Uterus (tissue), 2 donors: ENCODE measurements at regions not wholly inside any gene's neighbourhood (a gene's known extent, or its start where the extent isn't known, plus 50 kb on each side); places are given as distances from the start of the nearest gene placed in this dataset.

Experiments
- CTCF ChIP-seq, 4 experiments: fragments of 200-600 bp in 2 of 4; fragments of 450-650 bp in 2 of 4; sonication (generic) in 2 of 4; IDR thresholded peaks; one replicate each; pipeline ENCODE4 v1.5.1; 2016 to 2019; ENCODE audit warnings: antibody characterized with exemption in 4 of 4, mild to moderate bottlenecking in 2 of 4, moderate library complexity in 1 of 4
- POLR2A ChIP-seq, 2 donors: fragments of 450-650 bp; IDR thresholded peaks; one replicate each; pipeline ENCODE4 v1.6.1; 2016; ENCODE audit warnings: antibody characterized with exemption in 2 of 2, mild to moderate bottlenecking in 1 of 2, moderate library complexity in 1 of 2

- no peak for TF ChIP-seq CTCF (IDR thresholded peaks at IDR 0.05)
- no peak for TF ChIP-seq POLR2A (IDR thresholded peaks at IDR 0.05)
Observed at GRCh38 chr11:98561252-98561651, 459.5 kb upstream of the CNTN5 start.
